ENCODE measurements at regions not wholly inside any gene's neighbourhood (a gene's known extent, or its start where the extent isn't known, plus 50 kb on each side); places are given as distances from the start of the nearest gene placed in this dataset.

DNA sequence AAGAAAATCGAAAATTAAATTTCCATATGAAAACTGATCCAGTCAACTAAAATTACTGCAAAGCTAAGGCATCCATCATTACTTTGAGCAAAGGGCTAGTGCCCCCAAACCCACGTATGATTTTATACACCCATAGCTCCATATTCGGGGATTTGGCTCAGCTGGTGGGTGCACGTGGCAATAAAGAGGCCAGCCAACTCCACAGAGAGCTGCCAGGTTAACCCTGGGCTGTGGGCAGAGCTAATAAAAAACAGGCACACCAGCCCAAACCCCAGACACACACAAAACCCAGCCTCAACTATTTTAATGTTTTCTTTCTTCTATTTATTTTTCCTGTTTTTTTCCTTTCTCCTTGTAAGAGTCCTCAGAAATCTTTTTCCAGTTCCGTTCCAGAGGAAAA, 151.3 kb upstream of the SOX11 start:
- no peak for DNase-seq (ENCODE audit: low spot score)

DNA sequence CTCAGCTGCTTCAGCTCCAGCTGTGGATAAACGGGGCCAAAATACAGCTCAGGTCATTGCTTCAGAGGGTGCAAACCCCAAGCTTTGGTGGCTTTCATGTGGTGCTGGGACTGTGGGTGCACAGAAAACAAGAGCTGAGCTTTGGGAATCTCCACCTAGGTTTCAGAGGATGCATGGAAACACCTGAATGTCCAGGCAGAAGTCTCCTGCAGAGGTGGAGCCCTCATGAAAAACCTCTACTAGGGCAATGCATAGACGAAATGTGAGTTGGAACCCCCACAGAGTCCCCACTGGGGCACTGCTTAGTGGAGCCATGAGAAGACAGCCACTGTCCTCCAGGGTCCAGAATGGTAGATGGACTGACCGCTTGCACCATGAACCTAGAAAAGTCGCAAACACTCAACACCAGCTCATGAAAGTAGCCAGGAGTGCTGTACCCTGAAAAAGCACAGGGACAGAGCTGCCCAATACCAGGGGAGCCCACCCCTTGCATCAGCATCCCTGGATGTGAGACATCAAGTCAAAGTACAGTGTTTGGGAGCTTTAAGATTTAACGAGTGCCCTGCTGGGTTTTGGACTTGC, 147.9 kb upstream of the SOX11 start:
- no peak for DNase-seq (ENCODE audit: low spot score)

DNA sequence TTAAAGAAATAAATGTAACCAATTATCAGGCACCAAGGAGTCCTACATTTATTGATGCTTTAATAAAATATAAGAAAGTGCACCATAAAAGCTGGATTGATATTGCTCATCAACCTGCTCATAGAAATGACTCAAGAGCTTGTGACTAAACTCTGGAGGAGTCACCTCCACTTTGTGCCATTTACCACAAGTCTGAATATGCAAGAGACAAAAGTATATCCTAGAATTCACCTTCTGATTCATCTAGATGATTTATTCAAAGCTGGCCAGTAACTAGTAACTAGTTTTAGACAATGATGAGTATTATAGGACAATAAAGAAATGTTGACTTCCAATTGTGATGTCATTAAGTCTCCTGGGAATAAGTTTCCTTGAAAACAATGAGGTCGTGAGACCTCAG, 146.0 kb upstream of the SOX11 start:
- DNase-seq (ENCODE audit: low spot score): no peak

DNA sequence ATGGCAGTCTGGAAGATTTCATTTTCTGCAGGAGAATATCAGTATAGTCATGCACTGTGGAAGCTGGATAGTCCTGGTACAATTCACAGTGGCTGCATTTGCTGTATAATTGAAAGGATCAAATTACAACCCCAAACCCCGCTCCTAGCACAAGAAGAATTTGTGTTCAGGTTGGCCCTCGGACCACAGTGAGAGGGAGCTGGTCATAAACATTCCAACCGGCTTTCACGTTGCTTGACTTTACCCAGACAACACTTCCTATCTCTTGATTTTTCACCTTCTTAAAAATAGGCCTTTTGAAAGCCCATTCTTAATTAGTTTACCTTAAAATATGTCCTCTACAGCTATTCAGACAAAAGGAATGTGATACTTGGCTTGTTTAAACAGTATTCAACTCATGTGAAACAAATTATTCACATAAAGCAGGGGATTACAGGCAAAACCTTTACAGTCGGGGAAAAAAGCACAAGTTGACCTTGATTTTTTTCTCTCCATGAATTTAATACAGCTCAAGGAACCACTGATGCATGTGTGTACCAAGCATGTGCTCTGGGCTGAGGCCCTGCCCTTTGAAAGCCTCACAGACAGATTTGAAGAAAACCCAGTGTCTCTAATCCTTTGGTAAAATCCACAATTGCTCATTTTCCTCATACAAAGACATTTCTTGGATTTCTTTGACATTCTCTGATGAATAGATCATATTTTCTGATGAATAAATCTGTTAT, 143.0 kb upstream of the SOX11 start:
- DNase-seq (ENCODE audit: low spot score): no peak

DNA sequence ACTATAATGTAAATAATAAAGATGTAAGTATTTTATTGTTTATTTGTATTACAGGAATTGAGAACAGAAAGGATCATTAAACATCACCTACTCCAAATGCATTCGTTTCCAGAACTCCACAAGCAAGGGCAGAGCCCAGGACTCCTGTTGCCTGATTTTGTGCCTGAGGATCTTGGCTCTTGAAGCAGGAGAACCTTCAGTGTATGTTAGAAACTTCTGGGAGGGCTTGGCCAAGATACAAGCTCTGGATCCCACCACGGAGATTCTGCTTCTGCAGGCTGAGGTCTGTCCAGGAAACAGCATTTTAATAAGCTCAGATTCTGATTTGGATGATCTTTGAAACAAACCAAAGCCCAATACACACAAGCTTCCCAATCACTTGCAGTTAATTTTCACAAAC, 142.4 kb upstream of the SOX11 start:
- no peak for DNase-seq (ENCODE audit: low spot score)

DNA sequence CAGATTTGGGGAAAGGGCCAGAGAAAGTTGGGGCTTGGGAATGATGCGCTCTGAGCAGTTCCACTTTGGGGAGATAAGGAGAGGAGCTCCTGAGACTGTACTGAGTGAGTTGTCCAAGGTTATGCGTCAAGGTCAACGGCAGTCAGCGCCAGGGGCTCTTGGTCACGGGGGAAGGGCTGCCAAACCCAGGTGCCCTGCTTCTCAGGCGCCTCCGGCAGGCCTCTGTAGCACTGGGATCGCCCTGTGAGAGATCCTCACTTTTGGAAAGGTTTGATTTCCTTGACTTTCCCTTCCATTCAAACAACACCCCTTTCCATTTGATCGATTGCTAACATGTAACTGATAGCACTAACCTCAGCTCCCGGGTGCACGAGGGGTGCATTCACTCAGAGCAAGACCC, 136.5 kb upstream of the SOX11 start:
- no peak for DNase-seq (ENCODE audit: low spot score)

DNA sequence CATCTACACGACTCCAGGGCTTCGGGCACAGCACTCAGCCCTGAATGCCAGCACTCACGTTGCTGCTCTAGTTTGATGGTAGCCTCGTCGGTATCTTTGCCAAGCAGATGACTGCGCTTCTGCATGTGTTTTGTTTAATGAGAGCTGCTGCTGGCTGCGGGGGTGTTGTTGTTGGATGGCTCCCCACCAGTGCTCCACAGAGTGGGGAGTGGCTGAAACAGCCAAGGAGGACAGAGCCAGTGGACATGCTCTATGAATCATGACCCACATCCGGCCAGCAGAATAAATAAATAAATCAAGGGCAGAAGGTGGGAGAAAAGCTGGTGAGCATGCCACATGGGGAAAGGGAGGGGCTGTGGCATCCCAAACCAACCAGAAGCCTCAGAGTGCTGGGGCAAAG, 131.2 kb upstream of the SOX11 start:
- no peak for DNase-seq (ENCODE audit: low spot score)

DNA sequence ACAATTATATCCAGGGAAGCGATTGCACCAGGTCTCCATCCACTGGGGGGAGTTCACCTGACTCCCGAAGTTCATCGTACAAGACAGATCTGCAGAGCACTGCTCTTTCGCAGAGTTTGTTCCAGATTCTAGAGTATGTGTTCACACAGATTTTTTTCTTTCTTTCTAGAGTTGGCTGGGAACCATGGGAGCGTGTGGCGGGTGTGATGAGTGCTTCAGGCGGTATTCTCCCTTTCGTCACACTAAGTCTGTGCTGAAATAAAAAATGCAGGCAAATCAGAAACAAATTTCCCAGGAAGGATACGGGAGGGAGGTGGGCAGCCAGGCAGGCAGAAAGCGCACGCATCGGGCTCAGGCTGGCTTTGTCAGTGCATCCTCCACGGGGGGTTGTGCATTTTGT, 129.8 kb upstream of the SOX11 start:
- no peak for DNase-seq (ENCODE audit: low spot score)

DNA sequence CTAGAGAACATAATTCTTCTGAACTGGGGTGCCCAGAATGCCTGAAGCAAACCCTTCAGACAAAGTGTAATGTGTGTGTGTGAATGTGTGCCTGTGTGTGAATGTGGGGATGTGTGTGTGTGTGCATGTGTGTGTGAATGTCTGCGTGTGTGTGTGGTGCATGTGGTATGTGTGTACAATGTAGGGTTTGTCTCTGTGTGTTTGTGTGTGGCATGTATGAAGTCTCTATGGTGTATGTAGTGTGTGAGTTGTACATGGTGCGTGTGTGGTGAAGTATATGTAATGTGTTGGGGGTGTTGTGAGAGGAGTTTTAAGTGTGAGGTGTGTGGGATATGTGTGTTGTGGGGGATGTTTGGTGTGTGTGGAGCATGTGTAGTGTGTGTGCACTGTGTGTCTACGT, 129.3 kb upstream of the SOX11 start:
- DNase-seq (ENCODE audit: low spot score): no peak

DNA sequence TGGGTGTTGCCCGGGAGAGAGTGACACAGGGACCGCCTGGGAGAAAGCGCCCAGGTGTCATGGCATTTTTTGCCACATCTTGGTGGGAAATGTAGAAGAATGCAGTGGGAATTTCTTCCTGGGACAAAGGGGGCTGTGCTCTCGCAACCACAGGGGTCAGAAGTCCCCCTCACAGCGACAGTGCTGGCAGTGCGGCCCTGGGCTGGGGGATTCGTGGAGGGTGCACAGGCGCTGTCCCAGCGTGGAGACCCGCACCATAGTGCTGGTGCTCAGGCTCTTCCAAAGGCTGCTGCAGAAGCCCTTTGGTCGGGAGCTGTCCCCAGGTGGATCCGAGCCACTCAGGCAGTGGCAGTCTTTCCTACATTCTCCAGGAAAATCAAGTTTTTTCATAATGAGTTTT, 128.8 kb upstream of the SOX11 start:
- no peak for DNase-seq (ENCODE audit: low spot score)

DNA sequence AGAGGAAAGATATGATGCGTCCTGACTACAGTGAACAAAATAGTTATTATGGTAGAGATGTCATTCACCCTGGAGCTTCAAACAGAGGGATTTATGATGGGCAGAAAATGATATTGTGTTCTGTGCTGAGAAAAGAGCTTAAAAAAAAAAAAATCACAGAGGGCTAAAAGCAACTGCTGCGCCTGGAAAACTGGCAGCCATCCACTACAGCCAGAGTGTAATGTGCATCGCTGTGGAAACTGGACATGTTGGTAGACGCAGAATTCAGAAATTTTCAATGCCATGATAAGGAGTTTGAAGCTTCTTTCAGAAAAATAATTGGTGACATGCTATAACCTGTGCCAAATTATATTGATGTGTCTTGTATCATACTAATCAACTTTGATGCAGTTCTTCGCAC, 122.9 kb upstream of the SOX11 start:
- no peak for DNase-seq (ENCODE audit: low spot score)

DNA sequence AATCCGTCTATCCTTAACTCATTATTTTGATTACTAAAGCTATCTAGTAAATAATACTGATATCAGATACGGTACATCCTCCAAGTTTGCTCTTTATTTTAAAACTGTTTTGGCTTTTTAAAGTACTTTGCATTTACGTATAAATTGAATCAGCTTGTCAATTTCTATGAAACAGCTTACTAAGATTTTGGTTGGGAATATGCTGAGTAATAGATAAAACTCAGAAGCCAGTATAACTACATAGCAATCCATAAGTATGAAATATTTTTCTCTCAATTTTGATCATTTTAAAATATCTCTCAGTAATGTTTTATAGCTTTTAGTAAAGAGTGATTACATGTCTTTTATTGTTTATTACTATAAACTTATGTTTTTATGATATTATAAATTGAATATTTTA, 116.2 kb upstream of the SOX11 start:
- DNase-seq (ENCODE audit: low spot score): no peak

DNA sequence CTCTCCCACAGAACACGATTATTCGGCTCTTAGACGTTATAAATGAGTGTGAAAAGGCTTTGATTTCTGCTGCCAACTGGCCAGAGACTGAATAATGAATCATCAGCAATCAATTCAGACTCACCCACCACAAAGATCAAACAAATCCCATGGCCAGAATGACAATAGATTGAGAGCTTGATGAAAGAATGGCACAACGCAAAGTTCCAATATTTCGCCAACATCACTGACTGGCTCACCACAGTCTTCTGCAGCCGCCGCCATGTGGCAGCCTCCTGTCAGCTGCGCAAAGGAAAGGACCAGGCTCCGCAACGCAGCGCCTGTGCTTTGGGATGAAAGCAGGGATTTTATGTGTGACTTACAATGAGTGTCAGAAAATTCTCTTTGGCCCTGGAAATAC, 104.4 kb upstream of the SOX11 start:
- DNase-seq (ENCODE audit: low spot score): no peak

DNA sequence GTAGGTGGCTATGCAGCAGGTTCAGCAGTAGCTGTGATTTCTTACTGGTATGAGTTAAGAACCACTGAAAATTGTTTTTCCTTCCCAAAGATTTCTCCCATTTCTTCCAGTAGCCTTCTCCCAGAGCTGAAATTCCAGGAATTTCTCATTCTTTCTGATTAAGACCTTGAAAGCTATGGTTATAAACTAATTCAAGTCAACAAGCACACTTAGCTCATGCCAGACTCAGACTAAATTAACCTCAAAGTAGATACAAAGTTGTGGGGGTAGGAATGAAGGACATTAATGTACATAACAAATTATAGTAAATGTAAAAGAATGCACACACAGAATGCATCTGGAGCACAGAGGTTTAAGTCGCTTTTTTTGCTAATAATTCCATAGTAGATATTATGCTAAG, 103.6 kb upstream of the SOX11 start:
- no peak for DNase-seq (ENCODE audit: low spot score)

DNA sequence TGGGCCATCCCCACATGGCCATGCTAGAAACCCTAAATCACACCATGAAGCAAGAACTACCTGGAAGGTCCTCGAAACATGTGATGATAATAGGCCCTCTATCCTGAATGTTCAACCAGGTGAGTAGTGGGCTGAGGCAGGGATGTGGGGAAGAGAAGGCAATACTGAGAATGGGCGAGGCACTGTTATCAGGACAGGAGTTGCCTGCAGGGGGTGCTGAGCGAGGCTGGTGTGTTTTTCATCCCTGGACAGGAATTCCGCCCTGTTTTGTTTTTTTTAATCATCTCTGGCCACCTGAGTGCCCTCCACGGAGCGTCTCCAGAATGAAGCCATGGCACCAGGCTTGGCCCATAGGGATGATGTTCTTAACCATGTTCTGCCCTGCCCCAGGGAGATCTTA, 103.0 kb upstream of the SOX11 start:
- no peak for DNase-seq (ENCODE audit: low spot score)

DNA sequence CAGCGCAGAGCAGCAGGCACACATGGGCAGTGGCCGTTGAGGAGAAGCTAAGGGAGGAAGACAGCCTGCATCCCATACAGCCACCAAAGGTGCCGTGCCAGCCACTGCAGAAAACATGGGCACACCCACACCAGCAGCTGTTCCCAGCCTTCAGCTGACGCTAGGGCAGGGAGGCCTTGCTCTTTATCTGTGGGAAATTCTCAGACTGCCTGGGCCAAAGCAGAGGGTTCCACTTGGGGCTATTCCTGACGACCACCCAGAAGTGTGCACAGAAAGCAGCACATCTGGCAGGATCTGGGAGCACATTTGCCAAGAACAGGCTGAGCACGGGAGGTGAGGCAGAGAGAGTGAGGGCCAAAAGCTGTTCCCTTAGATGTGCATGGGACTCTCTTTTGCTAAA, 101.3 kb upstream of the SOX11 start:
- DNase-seq (ENCODE audit: low spot score): no peak

DNA sequence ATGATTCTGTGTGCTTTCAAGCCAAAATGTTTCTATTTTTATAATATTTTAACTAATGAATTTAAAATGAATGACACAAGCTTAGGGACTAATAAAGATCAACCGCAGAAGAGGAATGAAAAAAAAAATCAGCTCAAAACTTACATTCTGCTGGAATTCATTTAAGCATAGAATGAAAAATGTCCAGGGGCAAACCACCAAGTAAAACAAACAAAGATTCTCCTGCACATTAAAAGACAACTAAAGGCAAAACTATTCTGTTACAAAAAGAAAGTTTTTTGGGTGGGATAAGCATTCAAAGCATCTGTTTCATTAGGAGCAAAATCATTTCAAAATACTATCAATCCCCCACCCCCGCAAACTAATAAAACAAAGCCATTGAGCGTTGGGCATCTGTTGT, 99.3 kb upstream of the SOX11 start:
- no peak for DNase-seq (ENCODE audit: low spot score)

DNA sequence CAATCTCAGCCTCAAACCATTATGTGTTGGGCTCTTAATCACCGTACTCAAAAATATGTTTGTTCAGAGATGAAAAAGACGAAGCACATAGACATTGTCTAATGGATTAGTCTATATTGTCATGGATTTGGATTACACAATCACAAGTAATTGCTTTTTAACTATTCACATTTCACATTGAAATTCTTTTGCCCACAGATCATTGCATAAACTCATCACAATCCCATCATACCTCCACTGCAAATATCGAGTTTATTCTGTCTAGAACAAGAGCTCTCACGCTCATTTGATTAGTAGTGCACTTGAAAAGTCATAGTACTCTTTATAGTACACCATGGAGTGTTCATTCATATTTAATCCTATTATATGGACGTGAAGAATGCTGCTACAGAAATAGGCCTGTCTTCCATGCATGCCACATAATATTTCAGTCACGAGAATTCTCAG, 97.9 kb upstream of the SOX11 start:
- no peak for DNase-seq (ENCODE audit: low spot score)

DNA sequence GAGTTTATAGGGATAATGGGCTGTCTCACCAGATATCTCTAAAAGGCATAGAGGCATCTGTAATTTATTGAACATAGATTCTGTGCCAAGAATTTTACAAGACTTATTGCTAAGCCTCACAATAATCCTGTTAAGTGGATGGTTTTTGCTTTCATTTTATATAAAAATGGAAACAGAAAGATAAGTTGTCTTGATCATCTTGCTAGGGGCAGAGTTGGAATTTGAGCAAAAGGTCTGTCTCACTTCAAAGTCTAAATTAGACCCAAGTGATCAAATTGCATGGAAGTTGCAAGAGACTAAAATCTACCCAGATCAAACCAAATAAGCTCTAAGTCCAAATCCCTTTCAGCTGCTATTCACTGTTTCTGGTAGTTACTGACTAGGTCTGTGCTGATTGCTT, 95.3 kb upstream of the SOX11 start:
- DNase-seq (ENCODE audit: low spot score): no peak

DNA sequence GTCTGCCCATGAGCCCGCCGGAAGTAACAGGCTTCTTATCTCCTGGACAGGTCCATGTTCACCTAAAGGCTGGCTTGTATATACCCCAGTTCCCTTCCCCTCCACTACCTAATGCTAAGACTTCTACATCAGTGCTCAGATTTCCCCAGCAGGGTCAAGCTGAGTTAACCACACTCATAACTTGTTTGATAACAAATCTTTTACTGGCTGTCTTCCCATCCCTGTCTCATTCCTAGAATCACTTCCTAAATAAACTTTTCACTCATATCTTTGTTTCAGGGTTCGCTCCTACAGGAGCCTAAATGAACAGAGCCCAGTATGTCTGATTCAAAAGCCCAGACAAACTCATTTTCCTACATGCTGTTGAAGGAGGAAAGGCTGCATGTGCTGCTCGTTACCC, 94.0 kb upstream of the SOX11 start:
- no peak for DNase-seq (ENCODE audit: low spot score)

DNA sequence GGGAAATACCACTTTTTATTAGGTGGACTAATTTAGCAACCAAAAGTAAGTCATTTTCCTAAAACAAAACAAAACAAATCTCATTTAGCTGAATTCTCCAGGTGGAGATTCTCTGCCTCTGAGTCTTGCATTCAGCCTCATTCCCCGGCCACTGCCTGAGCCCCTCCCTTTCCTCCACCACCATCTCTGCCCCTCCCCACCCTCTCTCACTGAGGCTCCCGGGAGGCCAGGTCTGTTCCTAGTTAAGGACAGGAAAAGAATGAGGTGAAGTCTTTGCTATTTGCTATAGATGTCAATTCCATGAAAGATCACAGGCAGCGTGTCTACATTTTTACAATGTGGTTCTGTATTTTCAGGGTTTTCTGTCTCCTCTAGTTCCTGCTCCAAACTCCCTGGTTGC, 83.0 kb upstream of the SOX11 start:
- no peak for DNase-seq (ENCODE audit: low spot score)

DNA sequence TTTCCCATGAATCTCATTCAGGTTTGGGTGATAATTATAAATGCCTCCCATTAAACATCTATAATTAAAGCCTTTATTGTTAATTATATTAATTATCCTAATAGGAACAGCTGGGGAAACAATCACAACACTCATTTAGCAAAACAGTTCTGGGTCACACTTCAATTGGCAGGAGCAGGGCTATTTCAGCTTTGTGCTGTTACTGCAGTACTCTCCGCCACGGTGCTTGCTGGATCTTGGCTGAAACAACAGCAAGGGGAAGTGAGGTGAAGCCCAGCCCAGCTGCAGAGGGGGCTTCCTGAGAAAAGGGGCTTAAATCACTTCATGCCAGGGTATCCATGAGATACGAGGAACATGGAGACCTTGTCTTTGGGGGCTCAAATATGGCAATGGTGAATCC, 79.5 kb upstream of the SOX11 start:
- DNase-seq (ENCODE audit: low spot score): no peak

DNA sequence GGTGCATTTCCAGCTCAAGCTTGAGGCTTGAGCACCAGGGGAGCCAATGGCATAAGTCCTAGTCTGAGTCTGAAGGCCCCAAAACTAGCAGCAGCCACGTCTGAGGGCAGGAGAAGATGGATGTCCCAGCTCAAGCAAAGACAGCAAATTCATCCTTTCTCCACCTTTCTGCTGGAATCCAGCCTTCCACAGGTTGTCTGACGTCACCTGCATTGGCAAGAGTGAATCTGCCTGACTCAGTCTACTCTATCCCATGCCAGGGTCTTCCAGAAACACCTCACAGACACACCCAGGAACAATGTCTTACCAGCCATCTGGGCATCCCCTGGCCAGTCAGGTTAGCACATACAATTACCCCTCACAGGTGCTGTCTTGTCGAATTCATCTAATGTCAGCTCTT, 76.2 kb upstream of the SOX11 start:
- DNase-seq (ENCODE audit: low spot score): no peak

DNA sequence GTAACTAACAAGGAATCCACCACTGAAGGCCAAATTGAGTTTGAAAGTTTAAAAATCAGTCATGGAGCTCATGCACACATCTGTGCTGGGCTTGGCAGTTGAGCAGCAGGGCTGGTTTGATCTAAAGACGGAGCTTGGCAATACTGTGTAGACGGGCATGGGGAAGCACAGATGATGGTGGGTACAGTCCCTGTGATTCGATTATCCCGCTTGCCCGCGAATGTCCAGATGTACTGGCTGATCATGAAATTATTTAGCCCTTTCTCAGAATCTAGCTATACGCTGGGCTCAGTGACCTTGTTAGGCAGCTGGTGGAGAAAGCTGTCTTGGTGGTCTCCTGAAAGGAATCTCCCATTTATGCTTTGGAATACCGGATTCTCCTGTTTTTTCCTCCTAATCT, 74.8 kb upstream of the SOX11 start:
- DNase-seq (ENCODE audit: low spot score): no peak

All from HuH-7.5 (cell line).